Endothelial cell of umbilical vein (primary cell): ENCODE measurements at regions not wholly inside any gene's neighbourhood (a gene's known extent, or its start where the extent isn't known, plus 50 kb on each side); places are given as distances from the start of the nearest gene placed in this dataset.

ENCODE experiments used
- BruUV-seq: library from RNA; stranded (reverse); fragments of 400-500 nt; replicated peaks from 2 replicates; lab custom pipeline; 2021; lab: Mats Ljungman, UMichigan
- CTCF ChIA-PET: fragments of 300-600, 350-600 bp; sonication (Branson Sonifier 250); formaldehyde crosslinking; loops from one replicate; lab custom pipeline; 2021; ENCODE audit warnings: antibody characterized with exemption, inconsistent platforms; lab: Charles Lee
- POLR2A ChIA-PET: fragments of 300-600, 350-600 bp; sonication (Branson Sonifier 250); formaldehyde crosslinking; loops from one replicate; lab custom pipeline; 2021; ENCODE audit warnings: antibody characterized with exemption, inconsistent platforms; lab: Charles Lee
- DNase-seq: peaks from one replicate; pipeline ENCODE4 v3.0.0-alpha.2; 2011; ENCODE audit warnings: low read depth, low spot score
- FAIRE-seq: peaks from 2 replicates; lab custom pipeline; 2011; peaks lifted over from hg19 to GRCh38; lab: Jason Lieb, UNC
- H2AFZ ChIP-seq: 2 replicates; pipeline ENCODE4 v1.6.0; 2012; ENCODE audit warnings: low read depth, low read length, control low read depth, inconsistent platforms
- H3K27ac ChIP-seq: 2 replicates; pipeline ENCODE4 v1.5.1; 2011; ENCODE audit warnings: low read depth, mild to moderate bottlenecking, control low read depth, low read length, moderate library complexity; ENCODE audit not compliant: insufficient read depth
- H3K27me3 ChIP-seq, 2 experiments: 2 replicates each; pipeline versions ENCODE4 v1.6.0 to v1.6.1; 2011; ENCODE audit warnings: low read length in 2 of 2, mixed read lengths in 1 of 2; ENCODE audit not compliant: control insufficient read depth in 2 of 2, insufficient read depth in 2 of 2
- H3K36me3 ChIP-seq, 2 experiments: 2 replicates in 1 of 2; 3 replicates in 1 of 2; pipeline ENCODE4 v1.5.1; 2011; ENCODE audit warnings: low read length in 2 of 2, mild to moderate bottlenecking in 1 of 2, moderate library complexity in 1 of 2; ENCODE audit not compliant: control insufficient read depth in 2 of 2, insufficient read depth in 2 of 2; ENCODE audit errors: extremely low read depth in 1 of 2
- H3K4me1 ChIP-seq: 3 replicates; pipeline ENCODE4 v1.5.1; 2011; ENCODE audit warnings: mild to moderate bottlenecking, low read length; ENCODE audit not compliant: control insufficient read depth, insufficient read depth; ENCODE audit errors: extremely low read depth
- H3K4me2 ChIP-seq: 2 replicates; pipeline ENCODE4 v1.6.1; 2011; ENCODE audit warnings: low read length, control low read depth, mixed read lengths; ENCODE audit not compliant: insufficient read depth
- H3K4me3 ChIP-seq, 3 experiments: fragments of 200-600 bp in 1 of 3; sonication (generic), shearing (Covaris generic) in 1 of 3; replicated peaks in 1 of 3; 2 replicates each; pipeline ENCODE4 v1.5.1; 2011 to 2016; ENCODE audit warnings: control low read depth in 3 of 3, low read length in 3 of 3, mild to moderate bottlenecking in 2 of 3, inconsistent platforms in 1 of 3, low read depth in 1 of 3, moderate library complexity in 1 of 3; ENCODE audit not compliant: insufficient read depth in 1 of 3
- H3K79me2 ChIP-seq: 2 replicates; pipeline ENCODE4 v1.6.0; 2012; ENCODE audit warnings: low read length, inconsistent platforms; ENCODE audit not compliant: control insufficient read depth, insufficient read depth
- H3K9ac ChIP-seq: replicated peaks from 2 replicates; pipeline ENCODE3; 2011; ENCODE audit warnings: low read length, control low read depth; ENCODE audit not compliant: insufficient read depth; ENCODE audit errors: extremely low read depth
- H3K9me1 ChIP-seq: replicated peaks from 3 replicates; pipeline ENCODE4 v1.6.0; 2011; ENCODE audit warnings: mild to moderate bottlenecking, low read length; ENCODE audit not compliant: control insufficient read depth, insufficient read depth; ENCODE audit errors: extremely low read depth
- H3K9me3 ChIP-seq: replicated peaks from 2 replicates; pipeline ENCODE4 v1.5.1; 2012; ENCODE audit warnings: low read length, inconsistent platforms; ENCODE audit not compliant: control insufficient read depth, insufficient read depth
- H4K20me1 ChIP-seq: replicated peaks from 2 replicates; pipeline ENCODE3; 2011; ENCODE audit warnings: mild to moderate bottlenecking, low read length; ENCODE audit not compliant: control insufficient read depth, insufficient read depth; ENCODE audit errors: extremely low read depth
- CTCF ChIP-seq, 2 donors: IDR thresholded peaks; 1 replicate in 1 of 2; 2 replicates in 1 of 2; pipeline ENCODE4 v1.5.1; 2011; ENCODE audit warnings: low read length in 2 of 2, mild to moderate bottlenecking in 2 of 2, moderate library complexity in 2 of 2, control low read depth in 1 of 2, inconsistent platforms in 1 of 2, low read depth in 1 of 2; ENCODE audit not compliant: insufficient read depth in 1 of 2; ENCODE audit errors: extremely low read depth in 1 of 2
- EZH2 ChIP-seq: IDR thresholded peaks from 2 replicates; pipeline ENCODE4 v1.6.1; 2012; ENCODE audit warnings: borderline replicate concordance, low read depth, mild to moderate bottlenecking, moderate library complexity, low read length, inconsistent platforms; ENCODE audit not compliant: severe bottlenecking
- FOS ChIP-seq: IDR thresholded peaks from 2 replicates; pipeline ENCODE4 v1.6.1; 2011; ENCODE audit warnings: mild to moderate bottlenecking, low read length, moderate library complexity, borderline replicate concordance; ENCODE audit not compliant: insufficient read depth
- GATA2 ChIP-seq: IDR thresholded peaks from 2 replicates; pipeline ENCODE4 v1.7.0; 2011; ENCODE audit warnings: low read depth, mild to moderate bottlenecking, moderate library complexity, mixed read lengths, low read length; ENCODE audit not compliant: insufficient read length, insufficient read depth
- JUN ChIP-seq: IDR thresholded peaks from 2 replicates; pipeline ENCODE4 v1.6.1; 2011; ENCODE audit warnings: borderline replicate concordance, low read depth; ENCODE audit not compliant: insufficient read length, insufficient read depth
- MYC ChIP-seq: IDR thresholded peaks from one replicate; pipeline ENCODE4 v1.6.1; 2011; ENCODE audit warnings: mild to moderate bottlenecking, low read depth, low read length
- POLR2A ChIP-seq: IDR thresholded peaks from 2 replicates; pipeline ENCODE4 v1.6.1; 2012; ENCODE audit warnings: low read depth, mild to moderate bottlenecking, control low read depth, low read length
- POLR2AphosphoS5 ChIP-seq: IDR thresholded peaks from 2 replicates; pipeline ENCODE4 v1.6.1; 2012; ENCODE audit warnings: low read depth, mild to moderate bottlenecking, control low read depth, low read length, moderate library complexity; ENCODE audit not compliant: insufficient read depth
- dilution Hi-C: fragments of 300-500 bp; cut with MboI; formaldehyde crosslinking; loops from one replicate; pipeline ENCODE4 v1.15.0; 2019; ENCODE audit warnings: low sequenced_read_pairs; ENCODE audit not compliant: extremely low pct_ligation_motif_present
- intact Hi-C: fragments of 100-400 bp; cut with micrococcal nuclease; formaldehyde crosslinking; loops from one replicate; pipeline ENCODE4 v1.10.0; 2022
- TF ChIP-seq, protein P1 (sequence below): IDR thresholded peaks from 2 replicates; pipeline ENCODE4 v1.6.1; 2011; ENCODE audit not compliant: insufficient read depth, insufficient read length

DNA sequence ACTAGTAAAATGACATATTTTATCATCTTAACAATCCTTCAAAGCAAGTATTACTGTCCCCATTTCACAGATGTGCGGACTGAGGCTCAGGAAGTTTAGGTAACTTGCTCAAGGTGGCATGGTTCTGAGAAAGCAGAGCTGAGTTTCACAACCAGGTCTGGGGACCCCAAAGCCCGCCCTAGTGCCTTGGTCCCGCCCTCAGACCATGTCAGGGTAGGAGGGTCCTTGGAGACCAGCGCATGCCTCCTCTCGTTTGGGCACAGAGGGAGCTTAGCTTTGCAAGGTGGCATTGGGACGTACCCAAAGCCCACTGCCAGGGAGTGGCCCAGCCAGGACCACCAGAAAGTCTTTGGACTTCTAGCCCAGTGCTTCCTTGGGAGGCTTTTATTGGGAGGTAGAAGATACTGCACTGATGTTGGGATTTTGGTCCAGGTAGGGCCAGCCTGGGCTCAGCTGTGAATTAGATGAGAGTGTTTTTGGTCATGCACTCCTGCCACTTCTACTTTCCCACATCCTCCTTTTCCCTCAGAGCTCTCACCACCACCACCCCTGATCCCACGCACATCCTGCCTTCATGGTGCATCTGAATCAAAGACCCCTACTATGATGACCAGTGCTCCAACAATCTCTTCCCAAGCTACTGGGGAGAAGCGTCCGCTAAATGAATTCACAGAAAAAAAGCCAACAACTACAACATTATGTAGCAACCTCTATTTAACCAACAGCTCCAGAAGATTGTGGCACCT is 307.9 kb downstream of the TLE3 start:
- H3K4me2 ChIP-seq: no peak overlapping the region
- H3K79me2 ChIP-seq: no peaks in the 10 kb centered on the region
- dilution Hi-C loops (no loop called here), intact Hi-C loops (no loop called here)
- FAIRE-seq (no peak), DNase-seq (no peak)
- H3K9me3 ChIP-seq: no peaks in the 10 kb centered on the region
- H3K9ac ChIP-seq: no peak overlapping the region
- H3K27ac ChIP-seq: no peak overlapping the region
- H3K9me1 ChIP-seq: no peaks in the 10 kb centered on the region
- H4K20me1 ChIP-seq: no peaks in the 10 kb centered on the region
- no peak overlapping the region for H3K4me3 ChIP-seq
- H3K27me3 ChIP-seq: no peaks in the 10 kb centered on the region
- ChIA-PET CTCF (no interaction called here), POLR2A (no interaction called here)
- H2AFZ ChIP-seq: no peak overlapping the region
- H3K36me3 ChIP-seq: no peaks in the 10 kb centered on the region
- no peaks in the 10 kb centered on the region for H3K4me1 ChIP-seq
- no TSS peak for BruUV-seq
- TF ChIP-seq GATA2 (no peak), POLR2A (no peak), MYC (no peak), JUN (no peak), POLR2AphosphoS5 (no peak), CTCF (IDR thresholded peaks at IDR 0.05; ENCODE audit: extremely low read depth in 1 of 2, insufficient read depth in 1 of 2, low read depth in 1 of 2, low read length in 2 of 2) (no peak), EZH2 (no peak), FOS (no peak)
- TF ChIP-seq, protein P1, sequence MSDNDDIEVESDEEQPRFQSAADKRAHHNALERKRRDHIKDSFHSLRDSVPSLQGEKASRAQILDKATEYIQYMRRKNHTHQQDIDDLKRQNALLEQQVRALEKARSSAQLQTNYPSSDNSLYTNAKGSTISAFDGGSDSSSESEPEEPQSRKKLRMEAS: no peak
